GM23338 (cell line): ENCODE measurements at regions not wholly inside any gene's neighbourhood (a gene's known extent, or its start where the extent isn't known, plus 50 kb on each side); places are given as distances from the start of the nearest gene placed in this dataset.

ENCODE experiments used
- ATAC-seq: fragments of 200-7000 bp; cut with Tn5 transposase; 3 replicates; pipeline ENCODE4 v1.9.1; 2020
- DNase-seq: peaks from one replicate; pipeline ENCODE4 v3.0.0-alpha.2; 2015; ENCODE audit warnings: low spot score
- H2AFZ ChIP-seq: fragments of 200-600 bp; sonication (generic); 2 replicates; pipeline ENCODE4 v1.8.0; 2016; ENCODE audit warnings: antibody characterized with exemption, mild to moderate bottlenecking, moderate library complexity
- H3F3A ChIP-seq: fragments of 200-600 bp; sonication (generic); replicated peaks from 2 replicates; pipeline ENCODE4 v1.8.0; 2017; ENCODE audit warnings: antibody characterized with exemption, mixed run types, low read depth
- H3K27ac ChIP-seq: fragments of 200-600 bp; sonication (generic); 2 replicates; pipeline ENCODE4 v1.6.1; 2016; ENCODE audit warnings: low read depth
- H3K27me3 ChIP-seq: fragments of 200-600 bp; sonication (generic); 2 replicates; pipeline ENCODE4 v1.8.0; 2016; ENCODE audit warnings: mild to moderate bottlenecking, mixed run types, moderate library complexity; ENCODE audit not compliant: insufficient read depth
- H3K36me3 ChIP-seq: fragments of 200-600 bp; sonication (generic); 2 replicates; pipeline ENCODE4 v1.8.0; 2016; ENCODE audit warnings: mild to moderate bottlenecking; ENCODE audit not compliant: insufficient read depth
- H3K4me1 ChIP-seq: fragments of 200-600 bp; sonication (generic); 2 replicates; pipeline ENCODE4 v1.8.0; 2016; ENCODE audit warnings: mild to moderate bottlenecking, moderate library complexity; ENCODE audit not compliant: insufficient read depth
- H3K4me2 ChIP-seq: fragments of 200-600 bp; sonication (generic); 2 replicates; pipeline ENCODE4 v1.7.1; 2017; ENCODE audit warnings: mixed run types
- H3K4me3 ChIP-seq: fragments of 200-600 bp; sonication (generic); 2 replicates; pipeline ENCODE4 v1.6.1; 2016; ENCODE audit warnings: mixed run types
- H3K79me2 ChIP-seq: fragments of 200-600 bp; sonication (generic); replicated peaks from 2 replicates; pipeline ENCODE4 v1.8.0; 2017; ENCODE audit warnings: mild to moderate bottlenecking; ENCODE audit not compliant: insufficient read depth
- H3K9me2 ChIP-seq: fragments of 200-600 bp; sonication (generic); 2 replicates; pipeline ENCODE4 v1.8.0; 2017; ENCODE audit not compliant: insufficient read depth
- H4K20me1 ChIP-seq: fragments of 200-600 bp; sonication (generic); replicated peaks from 2 replicates; pipeline ENCODE4 v1.8.0; 2017; ENCODE audit warnings: mild to moderate bottlenecking; ENCODE audit not compliant: insufficient read depth
- H3K27ac Mint-ChIP-seq: 2 replicates; pipeline ENCODE4 v1.8.0; 2020; ENCODE audit warnings: inconsistent platforms, mild to moderate bottlenecking, moderate library complexity, mixed read lengths
- H3K27me3 Mint-ChIP-seq: 3 replicates; pipeline ENCODE4 v1.8.0; 2022; ENCODE audit warnings: low read depth, mild to moderate bottlenecking, moderate library complexity, mixed read lengths, inconsistent platforms; ENCODE audit not compliant: insufficient read depth, poor library complexity
- H3K36me3 Mint-ChIP-seq: 3 replicates; pipeline ENCODE4 v1.8.0; 2021; ENCODE audit warnings: low read depth, mild to moderate bottlenecking, inconsistent platforms, moderate library complexity, mixed read lengths
- H3K4me1 Mint-ChIP-seq: 3 replicates; pipeline ENCODE4 v1.8.0; 2020; ENCODE audit warnings: mild to moderate bottlenecking, inconsistent platforms, mixed read lengths
- H3K4me3 Mint-ChIP-seq: 3 replicates; pipeline ENCODE4 v1.8.0; 2021; ENCODE audit warnings: moderate library complexity, mild to moderate bottlenecking, inconsistent platforms, mixed read lengths
- H3K9me3 Mint-ChIP-seq: 3 replicates; pipeline ENCODE4 v1.8.0; 2020; ENCODE audit warnings: moderate library complexity, mild to moderate bottlenecking, inconsistent platforms, mixed read lengths
- CREB1 ChIP-seq: fragments of 250-450 bp; sonication (Bioruptor Pico); IDR thresholded peaks from 2 replicates; pipeline ENCODE4 v1.5.0; 2020; ENCODE audit warnings: low read depth, mild to moderate bottlenecking, moderate library complexity
- ETS1 ChIP-seq: IDR thresholded peaks from 2 replicates; pipeline ENCODE4 v1.6.1; 2016; ENCODE audit warnings: antibody characterized with exemption
- EZH2 ChIP-seq: fragments of 200-600 bp; sonication (generic); IDR thresholded peaks from one replicate; pipeline ENCODE4 v1.8.0; 2017; ENCODE audit warnings: antibody characterized with exemption, mild to moderate bottlenecking, low read depth; ENCODE audit not compliant: unreplicated experiment
- EZH2phosphoT487 ChIP-seq: fragments of 200-600 bp; sonication (generic); IDR thresholded peaks from one replicate; pipeline ENCODE4 v1.8.1; 2018; ENCODE audit warnings: antibody characterized with exemption; ENCODE audit not compliant: unreplicated experiment
- JUNB ChIP-seq: IDR thresholded peaks from one replicate; pipeline ENCODE4 v1.6.1; 2016; ENCODE audit warnings: antibody characterized with exemption; ENCODE audit not compliant: unreplicated experiment
- NANOG ChIP-seq: IDR thresholded peaks from 2 replicates; pipeline ENCODE4 v1.6.1; 2016; ENCODE audit warnings: antibody characterized with exemption, borderline replicate concordance
- POLR2AphosphoS5 ChIP-seq: IDR thresholded peaks from 2 replicates; pipeline ENCODE4 v1.6.1; 2016; ENCODE audit warnings: antibody characterized with exemption, low read depth
- REST ChIP-seq: IDR thresholded peaks from one replicate; pipeline ENCODE4 v1.6.1; 2018; ENCODE audit warnings: antibody characterized with exemption; ENCODE audit not compliant: unreplicated experiment
- STAT1 ChIP-seq: IDR thresholded peaks from one replicate; pipeline ENCODE4 v1.6.1; 2016; ENCODE audit warnings: antibody characterized with exemption; ENCODE audit not compliant: unreplicated experiment
- ZNF114 ChIP-seq: fragments of 250-450 bp; sonication (Bioruptor Pico); IDR thresholded peaks from 2 replicates; pipeline ENCODE4 v1.5.0; 2020; ENCODE audit warnings: mild to moderate bottlenecking, moderate library complexity
- ZNF331 ChIP-seq: fragments of 250-450 bp; sonication (Bioruptor Pico); IDR thresholded peaks from 2 replicates; pipeline ENCODE4 v1.5.0; 2020; ENCODE audit warnings: low read depth, mild to moderate bottlenecking, moderate library complexity
- ZNF462 ChIP-seq: fragments of 250-450 bp; sonication (Bioruptor Pico); IDR thresholded peaks from 2 replicates; pipeline ENCODE4 v1.5.0; 2020; ENCODE audit warnings: mild to moderate bottlenecking, moderate library complexity

GRCh38 chr15:39315206-39315850, 265.6 kb upstream of the THBS1 start:
- no peak overlapping the region for H3K4me3 ChIP-seq
- H3K9me2 ChIP-seq: no peaks in the 10 kb centered on the region
- H3K9me3 Mint-ChIP-seq: peaks cover 6% of the 10 kb centered on the region; the same call in 2 of the 3 replicates
- no peaks in the 10 kb centered on the region for H3K79me2 ChIP-seq
- no peak overlapping the region for H3K4me2 ChIP-seq
- no peaks in the 10 kb centered on the region for H3K27me3 ChIP-seq
- H3K27me3 Mint-ChIP-seq: no peaks in the 10 kb centered on the region
- H3K4me1 Mint-ChIP-seq: no peaks in the 10 kb centered on the region; the same call in 2 of the 3 replicates
- no peak for TF ChIP-seq STAT1
- TF ChIP-seq REST: no peak
- TF ChIP-seq POLR2AphosphoS5: no peak
- TF ChIP-seq EZH2phosphoT487: no peak
- TF ChIP-seq ETS1: no peak
- TF ChIP-seq EZH2: no peak
- TF ChIP-seq NANOG: no peak
- no peak for TF ChIP-seq ZNF462 (CRISPR knock-in tag)
- TF ChIP-seq JUNB: no peak
- no peak for TF ChIP-seq ZNF331 (CRISPR knock-in tag)
- TF ChIP-seq CREB1 (CRISPR knock-in tag): no peak
- no peak for TF ChIP-seq ZNF114 (CRISPR knock-in tag)
- H2AFZ ChIP-seq: no peak overlapping the region
- H3K27ac ChIP-seq: no peak overlapping the region
- peak overlapping the region; percentile 34; the same call in 1 of the 2 replicates for H3K27ac Mint-ChIP-seq
- no peak for DNase-seq
- no peak overlapping the region for H3K4me3 Mint-ChIP-seq
- peaks cover 4% of the 10 kb centered on the region; the same call in 2 of the 3 replicates for H3K36me3 Mint-ChIP-seq
- no peaks in the 10 kb centered on the region for H3K4me1 ChIP-seq
- no peaks in the 10 kb centered on the region for H4K20me1 ChIP-seq
- H3F3A ChIP-seq: no peaks in the 10 kb centered on the region
- no peaks in the 10 kb centered on the region for H3K36me3 ChIP-seq
- ATAC-seq: no peak
